Left ventricle myocardium inferior (tissue), 1 donor: ENCODE measurements at regions not wholly inside any gene's neighbourhood (a gene's known extent, or its start where the extent isn't known, plus 50 kb on each side); places are given as distances from the start of the nearest gene placed in this dataset.

Experiments used
- DNase-seq: peaks from one replicate; pipeline ENCODE4 v3.0.0-alpha.2; 2020
- H3K27ac ChIP-seq: fragments of 200-600 bp; replicated peaks from 2 replicates; pipeline ENCODE4 v1.8.0; 2021
- H3K27me3 ChIP-seq: fragments of 200-600 bp; 2 replicates; pipeline ENCODE4 v1.8.0; 2021; ENCODE audit warnings: low read depth
- H3K36me3 ChIP-seq: fragments of 200-600 bp; 2 replicates; pipeline ENCODE4 v1.8.0; 2021
- H3K4me1 ChIP-seq: fragments of 200-600 bp; 2 replicates; pipeline ENCODE4 v1.8.0; 2021
- H3K4me3 ChIP-seq: fragments of 200-600 bp; 2 replicates; pipeline ENCODE4 v1.8.0; 2021; ENCODE audit warnings: mild to moderate bottlenecking, moderate library complexity
- H3K9me3 ChIP-seq: fragments of 200-600 bp; replicated peaks from 2 replicates; pipeline ENCODE4 v1.8.0; 2021
- CTCF ChIP-seq: fragments of 200-600 bp; IDR thresholded peaks from 2 replicates; pipeline ENCODE4 v1.8.0; 2021; ENCODE audit warnings: antibody characterized with exemption, mild to moderate bottlenecking, borderline replicate concordance
- intact Hi-C: fragments of 100-400 bp; cut with micrococcal nuclease; formaldehyde crosslinking; loops from one replicate; pipeline ENCODE4 v1.11.0; 2022
- donor health status: DM: no; HTN: yes; CAD: no; lungs with severe emphysema.

DNA sequence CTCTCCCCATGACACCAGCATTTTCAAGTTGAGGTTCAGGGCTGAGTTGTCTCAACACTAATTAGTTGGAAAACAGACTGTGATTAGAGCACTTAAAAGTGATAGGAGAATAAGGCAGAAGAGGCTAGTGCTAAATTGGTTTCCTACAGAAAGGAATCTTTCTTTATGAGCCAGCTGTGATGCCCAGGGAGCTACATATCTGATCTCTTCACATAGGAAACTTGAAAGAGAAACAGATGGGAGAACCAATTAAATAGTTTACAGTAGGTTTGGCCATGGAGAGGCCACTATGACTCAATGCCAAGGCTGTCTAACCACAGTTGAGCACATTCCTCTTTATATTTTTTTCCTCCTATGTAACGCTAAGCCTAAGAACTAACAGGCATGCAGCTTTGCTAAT is 418.3 kb upstream of the CYRIA start:
- peaks cover 11% of the 10 kb centered on the region for H3K9me3 ChIP-seq
- no peak overlapping the region for H3K27ac ChIP-seq
- no peak for DNase-seq
- no peaks in the 10 kb centered on the region for H3K27me3 ChIP-seq
- no peak overlapping the region for H3K4me3 ChIP-seq
- TF ChIP-seq CTCF, result no peak
- intact Hi-C loops, result no loop called here
- H3K4me1 ChIP-seq, result no peaks in the 10 kb centered on the region
- H3K36me3 ChIP-seq, result no peaks in the 10 kb centered on the region

GRCh38 chr2:17079262-17079661 is 413.6 kb upstream of the CYRIA start:
- Histone ChIP-seq H3K27ac (no peak overlapping the region), H3K4me3 (no peak overlapping the region), H3K4me1 (peaks cover 8% of the 10 kb centered on the region), H3K36me3 (no peaks in the 10 kb centered on the region), H3K9me3 (peaks cover 16% of the 10 kb centered on the region), H3K27me3 (no peaks in the 10 kb centered on the region)
- no peak for TF ChIP-seq CTCF
- no peak for DNase-seq
- intact Hi-C loops, result no loop called here

DNA sequence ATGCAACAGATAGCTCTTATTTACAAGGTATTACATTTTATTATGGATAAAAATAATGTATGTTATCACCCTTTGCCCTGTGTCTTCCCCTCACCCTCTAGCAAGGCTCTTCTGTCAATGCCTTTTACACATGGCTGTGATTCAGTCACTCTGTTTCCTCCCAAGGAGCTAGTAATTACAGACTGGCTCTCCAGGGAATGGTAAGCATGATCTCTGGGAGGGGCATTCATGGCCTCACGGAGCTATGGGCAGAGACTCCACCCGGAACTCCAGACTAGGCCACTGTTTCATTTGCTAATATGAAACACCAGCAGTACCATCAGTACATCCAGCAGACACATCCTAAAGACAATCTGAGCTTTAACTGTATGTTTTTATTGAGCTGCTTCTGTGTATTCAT is 410.9 kb upstream of the CYRIA start:
- no peak for DNase-seq
- Histone ChIP-seq H3K27ac (no peak overlapping the region), H3K27me3 (no peaks in the 10 kb centered on the region), H3K36me3 (no peaks in the 10 kb centered on the region), H3K4me3 (no peak overlapping the region), H3K9me3 (peaks cover 16% of the 10 kb centered on the region), H3K4me1 (peaks cover 8% of the 10 kb centered on the region)
- TF ChIP-seq CTCF, result no peak
- intact Hi-C loops, result no loop called here

- no peaks in the 10 kb centered on the region for H3K36me3 ChIP-seq
- no peak overlapping the region for H3K27ac ChIP-seq
- no peak overlapping the region for H3K4me3 ChIP-seq
- intact Hi-C loops, result no loop called here
- no peak for TF ChIP-seq CTCF
- H3K9me3 ChIP-seq, result peaks cover 4% of the 10 kb centered on the region
- no peaks in the 10 kb centered on the region for H3K4me1 ChIP-seq
- no peak for DNase-seq
- H3K27me3 ChIP-seq, result no peaks in the 10 kb centered on the region
Observed at GRCh38 chr2:17070711-17071110, 405.1 kb upstream of the CYRIA start.

- Histone ChIP-seq H3K27me3 (no peaks in the 10 kb centered on the region), H3K9me3 (peaks cover 4% of the 10 kb centered on the region), H3K36me3 (no peaks in the 10 kb centered on the region), H3K4me1 (no peaks in the 10 kb centered on the region), H3K4me3 (no peak overlapping the region), H3K27ac (no peak overlapping the region)
- no peak for TF ChIP-seq CTCF
- DNase-seq, result no peak
- intact Hi-C loops, result no loop called here
Observed at GRCh38 chr2:17069564-17069963, 403.9 kb upstream of the CYRIA start.

GRCh38 chr2:17068021-17068420 is 402.4 kb upstream of the CYRIA start:
- TF ChIP-seq CTCF, result no peak

More at GRCh38 chr2:17068021-17068420, 402.4 kb upstream of the CYRIA start:
- Histone ChIP-seq H3K27ac (no peak overlapping the region), H3K9me3 (peaks cover 4% of the 10 kb centered on the region), H3K27me3 (no peaks in the 10 kb centered on the region), H3K4me1 (no peaks in the 10 kb centered on the region), H3K4me3 (no peak overlapping the region), H3K36me3 (no peaks in the 10 kb centered on the region)
- intact Hi-C loops, result no loop called here
- no peak for DNase-seq
